ENCODE measurements at regions not wholly inside any gene's neighbourhood (a gene's known extent, or its start where the extent isn't known, plus 50 kb on each side); places are given as distances from the start of the nearest gene placed in this dataset.
A peak's percentile ranks its signal among the peaks of the same experiment; 100 is the strongest.
"Not testable (repeated sequence)": the region's sequence is repeated elsewhere in the genome, so short reads cannot be mapped to it uniquely, and the experiment has no call there.

DNA sequence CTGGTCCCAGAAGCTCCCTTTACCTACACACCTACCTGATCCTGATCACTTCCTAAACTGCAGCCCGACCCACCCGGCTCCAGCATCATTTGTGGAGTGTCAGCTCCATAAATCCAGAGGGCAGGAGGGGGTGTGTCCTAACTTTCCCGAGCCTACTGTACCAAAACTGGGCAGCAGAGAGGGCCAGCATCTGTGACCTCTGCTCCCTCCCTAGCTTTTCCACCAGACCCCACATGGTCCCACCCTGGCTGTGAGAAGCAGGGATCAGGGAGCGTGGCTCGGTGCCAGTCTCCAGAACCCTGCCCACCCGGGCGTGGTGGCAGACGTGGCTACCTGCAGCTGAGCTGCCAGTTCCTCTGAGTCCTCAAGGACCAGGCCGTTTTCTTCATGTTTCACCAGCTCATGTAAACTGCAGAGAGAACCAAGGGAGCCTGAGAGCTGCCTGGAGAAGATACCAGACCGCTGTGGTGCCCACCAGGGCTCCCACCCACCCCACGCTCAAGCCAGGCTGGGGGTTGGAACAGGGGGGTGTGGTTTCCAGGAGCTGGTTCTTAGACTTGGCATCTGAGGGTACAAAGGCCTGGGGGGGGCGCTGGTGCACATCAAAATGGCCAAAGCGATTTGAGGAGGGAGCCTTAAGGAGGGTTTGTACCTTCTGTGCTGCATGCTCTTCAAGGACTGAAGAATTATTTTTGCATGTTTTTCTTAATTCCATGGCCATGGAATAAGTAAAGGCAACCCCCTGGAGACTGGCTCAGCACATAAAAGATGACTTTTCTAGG, 76.7 kb upstream of the DRD5 start:
- Histone ChIP-seq H3K4me3 (no peak overlapping the region), H3K9ac (ENCODE audit: low read depth in 2 of 2, low read length in 2 of 2) (no peak overlapping the region), H3K27me3 (no peaks in the 10 kb centered on the region), H3K9me3 (no peaks in the 10 kb centered on the region), H3K27ac (no peak overlapping the region), H3K36me3 (no peaks in the 10 kb centered on the region), H3K4me1 (no peaks in the 10 kb centered on the region)
- TF ChIP-seq CTCF (IDR thresholded peaks at IDR 0.05): no peak
- DNase-seq: peak; percentile 64
- intact Hi-C loops (cut with DNase I): no loop called here

DNA sequence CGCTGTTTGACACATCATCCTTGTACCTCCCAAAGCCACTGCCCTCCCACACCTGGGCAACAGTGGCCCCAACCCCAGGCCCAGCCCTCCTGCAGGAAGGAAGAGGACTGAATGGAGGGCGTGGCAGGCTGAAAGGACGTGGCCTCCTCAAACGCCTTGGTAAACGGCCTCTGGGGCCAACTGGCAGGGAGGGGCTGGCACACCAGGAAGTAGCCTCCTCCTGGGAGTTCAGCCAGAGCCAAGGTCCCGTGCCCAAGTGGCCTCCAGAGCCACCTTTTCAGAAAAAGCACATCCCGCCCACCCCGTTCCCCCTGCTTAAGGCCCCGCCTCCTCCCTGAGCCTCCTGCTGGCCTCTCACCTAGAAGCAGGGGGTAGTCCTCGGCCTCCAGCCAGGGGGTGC, 74.2 kb upstream of the DRD5 start:
- peak; percentile 91 for DNase-seq
- H3K4me1 ChIP-seq; H3K4me3 ChIP-seq; H3K9me3 ChIP-seq; intact Hi-C loops (cut with DNase I); H3K9ac ChIP-seq (ENCODE audit: low read depth in 2 of 2, low read length in 2 of 2); H3K36me3 ChIP-seq; H3K27me3 ChIP-seq: not testable (repeated sequence)
- peak overlapping the region; percentile 60 for H3K27ac ChIP-seq

DNA sequence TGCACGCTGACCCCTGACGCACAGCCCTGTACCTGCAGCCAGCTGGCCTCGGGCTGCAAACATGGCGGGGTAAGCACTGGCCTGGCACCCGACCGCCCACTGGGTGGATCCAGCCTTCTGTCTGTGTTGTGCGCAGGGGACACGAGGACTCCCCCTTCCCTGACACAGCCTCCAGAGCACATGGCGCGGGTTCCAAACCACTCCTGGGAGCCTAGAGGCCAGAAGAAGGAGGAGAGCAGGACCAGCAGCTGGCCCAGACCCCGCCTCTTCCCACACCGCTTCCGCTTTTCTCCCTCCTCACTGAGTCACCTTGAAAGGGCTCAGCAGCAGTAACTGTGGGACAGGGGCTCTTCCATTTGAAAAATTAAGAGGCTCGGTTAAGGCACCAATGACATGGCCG, 73.5 kb upstream of the DRD5 start:
- H3K4me1 ChIP-seq; intact Hi-C loops (cut with DNase I); H3K36me3 ChIP-seq; DNase-seq; H3K9me3 ChIP-seq; H3K4me3 ChIP-seq; H3K27me3 ChIP-seq: not testable (repeated sequence)
- Histone ChIP-seq H3K9ac (ENCODE audit: low read depth in 2 of 2, low read length in 2 of 2) (peak overlapping the region in 1 of 2 donors; percentile 43), H3K27ac (peak overlapping the region; percentile 60)

GRCh38 chr4:9709724-9710123, 71.7 kb upstream of the DRD5 start:
- no peak for DNase-seq
- TF ChIP-seq CTCF (IDR thresholded peaks at IDR 0.05): no peak
- no peaks in the 10 kb centered on the region for H3K9me3 ChIP-seq
- no peaks in the 10 kb centered on the region for H3K36me3 ChIP-seq
- intact Hi-C loops (cut with DNase I): no loop called here
- H3K4me1 ChIP-seq: no peaks in the 10 kb centered on the region
- H3K27me3 ChIP-seq: no peaks in the 10 kb centered on the region
- no peak overlapping the region for H3K9ac ChIP-seq (ENCODE audit: low read depth in 2 of 2, low read length in 2 of 2)
- no peak overlapping the region for H3K27ac ChIP-seq
- no peak overlapping the region for H3K4me3 ChIP-seq

GRCh38 chr4:9715271-9715670, 66.2 kb upstream of the DRD5 start:
- H3K9ac ChIP-seq (ENCODE audit: low read depth in 2 of 2, low read length in 2 of 2); H3K4me3 ChIP-seq; H3K36me3 ChIP-seq; H3K27ac ChIP-seq; intact Hi-C loops (cut with DNase I); H3K4me1 ChIP-seq; H3K9me3 ChIP-seq; DNase-seq; H3K27me3 ChIP-seq: not testable (repeated sequence)

GRCh38 chr4:9716093-9716492, 65.3 kb upstream of the DRD5 start:
- no peaks in the 10 kb centered on the region for H3K27me3 ChIP-seq
- no peaks in the 10 kb centered on the region for H3K36me3 ChIP-seq
- H3K27ac ChIP-seq: no peak overlapping the region
- no peaks in the 10 kb centered on the region for H3K4me1 ChIP-seq
- no peak for DNase-seq
- TF ChIP-seq CTCF (IDR thresholded peaks at IDR 0.05): no peak
- no peak overlapping the region for H3K4me3 ChIP-seq
- no peak overlapping the region for H3K9ac ChIP-seq (ENCODE audit: low read depth in 2 of 2, low read length in 2 of 2)
- H3K9me3 ChIP-seq: no peaks in the 10 kb centered on the region
- intact Hi-C loops (cut with DNase I): no loop called here

DNA sequence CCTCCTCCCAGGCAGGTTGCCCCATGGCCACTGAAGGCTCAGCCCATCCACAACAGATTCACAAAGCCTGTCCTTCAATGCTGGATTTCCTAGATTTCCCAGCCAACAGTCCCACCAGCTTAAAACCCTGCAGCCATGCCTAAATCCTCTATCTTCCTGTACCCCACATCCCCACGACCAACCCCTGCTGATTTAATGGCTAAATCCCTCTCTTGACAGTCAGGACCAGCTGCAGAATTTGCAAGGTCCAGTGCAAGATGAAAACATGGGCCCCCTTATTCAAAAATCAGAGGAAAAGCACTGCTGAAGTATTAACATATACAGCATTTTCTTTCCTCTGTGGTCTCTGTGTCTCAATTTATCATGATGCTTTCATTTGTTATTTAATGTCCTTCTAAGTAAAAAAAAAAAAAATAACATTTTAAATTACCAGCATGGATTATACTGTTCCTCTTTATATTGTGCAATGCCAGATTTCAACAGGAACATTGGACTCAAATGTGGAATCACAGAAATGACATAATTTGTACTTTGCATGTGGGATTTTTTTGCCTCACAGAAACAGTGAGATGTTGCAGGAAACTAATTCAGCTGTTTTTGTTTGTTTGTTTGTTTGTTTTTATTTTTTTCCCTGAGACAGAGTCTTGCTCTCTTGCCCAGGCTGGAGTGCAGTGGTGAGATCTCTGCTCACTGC, 63.0 kb upstream of the DRD5 start:
- H3K27ac ChIP-seq; H3K4me3 ChIP-seq; H3K4me1 ChIP-seq; H3K9ac ChIP-seq (ENCODE audit: low read depth in 2 of 2, low read length in 2 of 2); DNase-seq; H3K27me3 ChIP-seq; intact Hi-C loops (cut with DNase I); H3K9me3 ChIP-seq; H3K36me3 ChIP-seq: not testable (repeated sequence)

GRCh38 chr4:9722131-9722530, 59.3 kb upstream of the DRD5 start:
- H3K9ac ChIP-seq (ENCODE audit: low read depth in 2 of 2, low read length in 2 of 2); H3K36me3 ChIP-seq; H3K4me3 ChIP-seq; H3K4me1 ChIP-seq; H3K9me3 ChIP-seq; DNase-seq; intact Hi-C loops (cut with DNase I); H3K27me3 ChIP-seq; H3K27ac ChIP-seq: not testable (repeated sequence)
